BLaER1 treated with 17β-estradiol and CSF1 and Interleukin-3, amounts not matched to agents 10 nM and 100 nM (cell line): ENCODE measurements at regions not wholly inside any gene's neighbourhood (a gene's known extent, or its start where the extent isn't known, plus 50 kb on each side); places are given as distances from the start of the nearest gene placed in this dataset.

Experiments
- H3K27ac ChIP-seq, 11 experiments: shearing (Covaris generic); formaldehyde crosslinking; 2 replicates each; pipeline ENCODE4 v1.8.1; 2022
- H3K27me3 ChIP-seq, 11 experiments: shearing (Covaris generic); formaldehyde crosslinking; 2 replicates each; pipeline ENCODE4 v1.8.1; 2022
- H3K36me3 ChIP-seq, 11 experiments: shearing (Covaris generic); formaldehyde crosslinking; 2 replicates each; pipeline ENCODE4 v1.8.1; 2022
- H3K4me1 ChIP-seq, 10 experiments: shearing (Covaris generic); formaldehyde crosslinking; 2 replicates each; pipeline ENCODE4 v1.8.1; 2022
- H3K4me2 ChIP-seq, 11 experiments: shearing (Covaris generic); formaldehyde crosslinking; 2 replicates each; pipeline ENCODE4 v1.8.1; 2022
- H3K4me3 ChIP-seq, 10 experiments: shearing (Covaris generic); formaldehyde crosslinking; 2 replicates each; pipeline ENCODE4 v1.8.1; 2022
- H3K9ac ChIP-seq, 11 experiments: shearing (Covaris generic); formaldehyde crosslinking; 2 replicates each; pipeline ENCODE4 v1.8.1; 2022
- H3K9me3 ChIP-seq, 11 experiments: shearing (Covaris generic); formaldehyde crosslinking; replicated peaks in 1 of 11; 2 replicates each; pipeline ENCODE4 v1.8.1; 2022
- H4K20me1 ChIP-seq, 11 experiments: shearing (Covaris generic); formaldehyde crosslinking; 2 replicates each; pipeline ENCODE4 v1.8.1; 2022
- Cebpa-rat ChIP-seq, 11 experiments: shearing (Covaris generic); IDR thresholded peaks; 2 replicates each; pipeline ENCODE4 v1.8.1; 2022

DNA sequence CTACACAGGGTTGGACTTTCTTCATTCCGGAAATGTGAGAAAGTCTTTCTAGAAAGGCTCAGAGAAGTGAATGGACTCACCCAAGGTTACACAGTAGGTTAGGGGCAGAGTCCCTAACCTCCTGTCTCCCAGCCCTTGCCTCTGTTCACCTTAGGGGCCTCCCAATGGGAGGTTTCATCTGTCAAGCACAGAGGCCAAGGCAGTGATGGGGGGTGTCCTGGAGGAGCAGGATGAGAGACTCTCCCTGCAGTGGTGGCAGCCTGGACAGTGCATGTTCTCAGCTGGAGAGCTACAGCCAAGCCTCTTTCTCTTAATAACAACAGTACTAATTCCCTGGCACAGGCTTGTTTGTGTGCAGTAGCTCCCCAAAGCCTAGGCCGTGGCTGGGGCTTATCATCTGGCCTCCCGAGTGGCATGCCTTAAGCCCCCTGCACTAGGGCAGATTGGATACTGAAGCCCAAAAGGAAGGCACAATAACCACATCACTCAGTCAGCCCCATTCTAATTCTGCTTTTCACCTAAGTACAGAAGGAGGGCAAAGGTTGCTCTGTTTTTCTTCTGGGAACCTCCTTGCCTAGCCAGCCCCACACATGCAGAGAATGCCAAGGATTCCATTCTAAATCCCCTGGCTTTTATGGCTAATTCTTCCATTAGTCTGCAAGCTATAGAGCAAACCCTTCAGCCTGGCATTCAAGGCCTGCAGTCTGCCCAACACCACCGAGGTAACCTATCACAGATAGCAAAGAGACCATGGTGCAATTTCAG is 50.2 kb upstream of the XPA start:
- Histone ChIP-seq H3K4me1 (no peaks in the 10 kb centered on the region), H4K20me1 (no peaks in the 10 kb centered on the region; a peak in 1 of 22 replicates)
- TF ChIP-seq Cebpa-rat (IDR thresholded peaks at IDR 0.05) = no peak

DNA sequence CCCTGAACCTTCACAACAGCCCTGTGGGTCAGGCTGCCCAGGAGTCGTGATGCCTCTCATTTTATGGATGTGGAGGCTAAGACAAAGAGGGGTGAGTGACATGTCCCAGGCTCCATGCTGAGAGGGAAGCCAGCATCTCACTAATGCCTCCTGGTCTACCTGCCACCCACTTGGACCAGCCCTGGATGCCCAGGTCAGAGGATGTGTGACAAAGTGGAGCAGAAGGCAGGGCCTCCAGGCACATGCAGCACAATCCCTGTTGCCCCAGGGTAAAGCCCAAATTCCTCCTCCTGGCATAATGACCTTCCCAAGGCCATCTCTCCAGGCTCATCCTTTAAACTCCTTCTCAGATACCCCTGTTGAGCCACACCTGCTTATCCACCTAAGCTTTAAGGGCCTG is 51.4 kb upstream of the XPA start:
- Histone ChIP-seq H3K4me1 (no peaks in the 10 kb centered on the region), H3K27me3 (no peaks in the 10 kb centered on the region), H3K9ac (no peak overlapping the region), H3K36me3 (no peaks in the 10 kb centered on the region), H4K20me1 (no peaks in the 10 kb centered on the region; a peak in 1 of 22 replicates), H3K4me3 (no peak overlapping the region), H3K9me3 (0 out of 22 replicates have a peak, but pooled peaks cover 0 to 2% (median 0%) of the 10 kb centered on the region in 11 experiments), H3K4me2 (no peak overlapping the region), H3K27ac (no peak overlapping the region)
- no peak for TF ChIP-seq Cebpa-rat (IDR thresholded peaks at IDR 0.05)

More for the DNA sequence above, 50.2 kb upstream of the XPA start:
- Histone ChIP-seq H3K9ac (no peak overlapping the region), H3K27ac (no peak overlapping the region), H3K27me3 (no peaks in the 10 kb centered on the region), H3K36me3 (no peaks in the 10 kb centered on the region), H3K4me3 (no peak overlapping the region), H3K4me2 (no peak overlapping the region), H3K9me3 (peaks cover 5 to 14% (median 6%) of the 10 kb centered on the region in 11 experiments; a peak in 21 of 22 replicates)

DNA sequence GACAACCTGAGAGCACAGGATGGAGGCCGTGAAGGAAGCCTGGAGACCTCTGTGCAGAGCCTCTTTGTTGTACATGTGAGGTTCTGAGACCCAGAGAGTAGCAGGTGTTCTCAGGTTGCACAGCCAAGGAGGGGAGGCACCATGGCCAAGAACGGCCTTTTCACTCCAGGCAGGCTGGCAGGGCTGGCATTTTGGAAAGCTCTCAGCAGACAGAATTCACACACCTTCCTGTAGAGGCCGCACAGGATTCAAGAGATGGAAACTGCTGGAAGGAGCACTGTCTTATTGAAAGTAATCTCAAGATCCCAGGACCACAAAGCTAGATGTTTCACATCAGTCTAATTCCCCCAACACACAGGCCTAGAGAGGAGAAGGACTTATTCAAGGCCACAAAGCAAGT is 52.8 kb upstream of the XPA start:
- no peak for TF ChIP-seq Cebpa-rat (IDR thresholded peaks at IDR 0.05)
- H3K4me3 ChIP-seq = no peak overlapping the region
- no peak overlapping the region for H3K9ac ChIP-seq

GRCh38 chr9:97751531-97751930 is 54.4 kb upstream of the XPA start:
- Histone ChIP-seq H3K27ac (no peak overlapping the region), H3K9ac (no peak overlapping the region), H3K36me3 (no peaks in the 10 kb centered on the region), H3K4me2 (no peak overlapping the region), H4K20me1 (no peaks in the 10 kb centered on the region), H3K27me3 (no peaks in the 10 kb centered on the region), H3K9me3 (peaks cover 0 to 5% (median 0%) of the 10 kb centered on the region in 11 experiments; a peak in 1 of 22 replicates), H3K4me1 (no peaks in the 10 kb centered on the region), H3K4me3 (no peak overlapping the region)
- TF ChIP-seq Cebpa-rat (IDR thresholded peaks at IDR 0.05) = no peak

More for the DNA sequence above, 52.8 kb upstream of the XPA start:
- Histone ChIP-seq H3K36me3 (no peaks in the 10 kb centered on the region), H3K4me2 (no peak overlapping the region), H3K4me1 (no peaks in the 10 kb centered on the region), H4K20me1 (no peaks in the 10 kb centered on the region; a peak in 1 of 22 replicates), H3K27me3 (no peaks in the 10 kb centered on the region), H3K27ac (no peak overlapping the region), H3K9me3 (peaks cover 0 to 5% (median 0%) of the 10 kb centered on the region in 11 experiments; a peak in 1 of 22 replicates)

- Histone ChIP-seq H3K9me3 (peaks cover 0 to 5% (median 0%) of the 10 kb centered on the region in 11 experiments; a peak in 1 of 22 replicates), H3K9ac (no peak overlapping the region), H3K36me3 (no peaks in the 10 kb centered on the region), H3K4me1 (no peaks in the 10 kb centered on the region), H3K4me3 (no peak overlapping the region), H3K27ac (no peak overlapping the region), H4K20me1 (no peaks in the 10 kb centered on the region), H3K4me2 (no peak overlapping the region), H3K27me3 (no peaks in the 10 kb centered on the region)
- TF ChIP-seq Cebpa-rat (IDR thresholded peaks at IDR 0.05) = no peak
Observed at GRCh38 chr9:97752274-97752673, 55.1 kb upstream of the XPA start.

DNA sequence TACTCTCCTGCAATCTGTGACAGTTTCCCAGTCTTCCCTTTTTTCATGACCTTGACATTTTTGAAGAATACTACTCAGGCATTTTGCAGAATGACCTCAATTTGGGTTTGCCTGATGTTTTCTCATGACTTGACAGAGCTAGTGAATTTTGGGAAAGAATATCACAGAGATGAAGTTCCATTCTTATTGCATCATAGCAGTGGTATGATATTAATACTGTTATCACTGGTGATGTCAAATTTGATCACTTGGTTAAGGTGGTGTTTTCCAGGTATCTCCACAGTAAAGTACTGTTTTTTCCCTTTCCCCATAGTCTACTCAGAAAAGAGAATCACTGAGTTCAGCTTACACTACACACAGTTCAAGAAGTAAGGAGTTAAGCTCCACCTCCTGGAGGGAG is 56.2 kb upstream of the XPA start:
- Histone ChIP-seq H3K9ac (no peak overlapping the region), H4K20me1 (no peaks in the 10 kb centered on the region), H3K9me3 (peaks cover 0 to 5% (median 0%) of the 10 kb centered on the region in 11 experiments; a peak in 1 of 22 replicates), H3K27me3 (no peaks in the 10 kb centered on the region), H3K36me3 (no peaks in the 10 kb centered on the region), H3K27ac (no peak overlapping the region), H3K4me2 (no peak overlapping the region), H3K4me3 (no peak overlapping the region), H3K4me1 (peaks cover 0 to 3% (median 0%) of the 10 kb centered on the region in 10 experiments; a peak in 2 of 20 replicates)
- TF ChIP-seq Cebpa-rat (IDR thresholded peaks at IDR 0.05) = no peak

GRCh38 chr9:97753975-97754374 is 56.8 kb upstream of the XPA start:
- Histone ChIP-seq H3K4me2 (no peak overlapping the region), H3K9ac (no peak overlapping the region), H3K9me3 (peaks cover 0 to 5% (median 0%) of the 10 kb centered on the region in 11 experiments; a peak in 1 of 22 replicates), H4K20me1 (no peaks in the 10 kb centered on the region), H3K36me3 (no peaks in the 10 kb centered on the region), H3K27ac (no peak overlapping the region), H3K27me3 (no peaks in the 10 kb centered on the region), H3K4me1 (peaks cover 0 to 6% (median 0%) of the 10 kb centered on the region in 10 experiments; a peak in 2 of 20 replicates), H3K4me3 (no peak overlapping the region)
- TF ChIP-seq Cebpa-rat (IDR thresholded peaks at IDR 0.05) = no peak

GRCh38 chr9:97755618-97756267 is 58.6 kb upstream of the XPA start:
- no peak for TF ChIP-seq Cebpa-rat (IDR thresholded peaks at IDR 0.05)

GRCh38 chr9:97756991-97757390 is 59.9 kb upstream of the XPA start:
- Histone ChIP-seq H3K27ac (no peak overlapping the region), H4K20me1 (no peaks in the 10 kb centered on the region), H3K27me3 (no peaks in the 10 kb centered on the region), H3K4me2 (no peak overlapping the region), H3K36me3 (no peaks in the 10 kb centered on the region), H3K9ac (no peak overlapping the region), H3K9me3 (peaks cover 0 to 5% (median 0%) of the 10 kb centered on the region in 11 experiments; a peak in 1 of 22 replicates), H3K4me1 (peaks cover 0 to 6% (median 0%) of the 10 kb centered on the region in 10 experiments; a peak in 2 of 20 replicates), H3K4me3 (no peak overlapping the region)
- TF ChIP-seq Cebpa-rat (IDR thresholded peaks at IDR 0.05) = no peak

More at GRCh38 chr9:97755618-97756267, 58.6 kb upstream of the XPA start:
- no peaks in the 10 kb centered on the region for H3K36me3 ChIP-seq
- no peak overlapping the region for H3K27ac ChIP-seq
- H3K9ac ChIP-seq = no peak overlapping the region
- no peaks in the 10 kb centered on the region for H4K20me1 ChIP-seq
- H3K27me3 ChIP-seq = no peaks in the 10 kb centered on the region
- H3K4me1 ChIP-seq = peaks cover 0 to 6% (median 0%) of the 10 kb centered on the region in 10 experiments; a peak in 2 of 20 replicates
- no peak overlapping the region for H3K4me3 ChIP-seq
- H3K9me3 ChIP-seq = peaks cover 0 to 5% (median 0%) of the 10 kb centered on the region in 11 experiments; a peak in 1 of 22 replicates
- H3K4me2 ChIP-seq = no peak overlapping the region
